Upper lobe of left lung (tissue), 4 donors: ENCODE measurements at regions not wholly inside any gene's neighbourhood (a gene's known extent, or its start where the extent isn't known, plus 50 kb on each side); places are given as distances from the start of the nearest gene placed in this dataset.

ENCODE experiments used
- POLR2A ChIP-seq, 4 donors: fragments of 450-650 bp; IDR thresholded peaks; one replicate each; pipeline ENCODE4 v1.5.1; 2016 to 2017; ENCODE audit warnings: antibody characterized with exemption in 4 of 4, mild to moderate bottlenecking in 2 of 4
- POLR2AphosphoS5 ChIP-seq, 2 donors: sonication (generic); formaldehyde crosslinking; IDR thresholded peaks; one replicate each; pipeline ENCODE4 v1.5.1; 2017; ENCODE audit warnings: antibody characterized with exemption in 2 of 2

GRCh38 chrX:128973033-128973432 is 550.3 kb downstream of the SMARCA1 start:
- no peak for TF ChIP-seq POLR2A (IDR thresholded peaks at IDR 0.05)
- TF ChIP-seq POLR2AphosphoS5 (IDR thresholded peaks at IDR 0.05): no peak
